OCI-LY1 (cell line): ENCODE measurements at regions not wholly inside any gene's neighbourhood (a gene's known extent, or its start where the extent isn't known, plus 50 kb on each side); places are given as distances from the start of the nearest gene placed in this dataset.

Source experiments
- H2AFZ ChIP-seq: fragments of 200-600 bp; sonication (generic), shearing (Covaris generic); 2 replicates; pipeline ENCODE4 v1.6.0; 2014; ENCODE audit warnings: antibody characterized with exemption, mild to moderate bottlenecking, low read length
- H3F3A ChIP-seq: fragments of 200-600 bp; sonication (generic), shearing (Covaris generic); 2 replicates; pipeline ENCODE4 v1.6.0; 2014; ENCODE audit warnings: mild to moderate bottlenecking, antibody characterized with exemption, low read length, moderate library complexity; ENCODE audit not compliant: insufficient read depth
- H3K27ac ChIP-seq: fragments of 200-600 bp; sonication (generic); 2 replicates; pipeline ENCODE4 v1.5.1; 2014; ENCODE audit warnings: low read length, mixed run types, mild to moderate bottlenecking, low read depth; ENCODE audit not compliant: poor library complexity, severe bottlenecking
- H3K27me3 ChIP-seq: fragments of 200-600 bp; sonication (generic); 2 replicates; pipeline ENCODE4 v1.6.0; 2014; ENCODE audit warnings: antibody characterized with exemption, mild to moderate bottlenecking, low read length, moderate library complexity; ENCODE audit not compliant: insufficient read depth
- H3K36me3 ChIP-seq: fragments of 200-600 bp; sonication (generic); 2 replicates; pipeline ENCODE4 v1.6.1; 2014; ENCODE audit warnings: mild to moderate bottlenecking, antibody characterized with exemption, low read length, moderate library complexity, mixed read lengths; ENCODE audit not compliant: insufficient read depth
- H3K4me1 ChIP-seq: fragments of 200-600 bp; sonication (generic); 2 replicates; pipeline ENCODE4 v1.5.1; 2014; ENCODE audit warnings: mild to moderate bottlenecking, low read length, moderate library complexity; ENCODE audit not compliant: insufficient read depth, severe bottlenecking
- H3K4me2 ChIP-seq: fragments of 200-600 bp; sonication (generic), shearing (Covaris generic); 2 replicates; pipeline ENCODE4 v1.6.1; 2014; ENCODE audit warnings: low read length
- H3K4me3 ChIP-seq: fragments of 200-600 bp; sonication (generic); 2 replicates; pipeline ENCODE4 v1.5.1; 2014; ENCODE audit warnings: low read length, low read depth, mild to moderate bottlenecking, mixed read lengths; ENCODE audit not compliant: poor library complexity, severe bottlenecking
- H3K79me2 ChIP-seq: fragments of 200-600 bp; shearing (Covaris generic); 2 replicates; pipeline ENCODE4 v1.6.1; 2016; ENCODE audit warnings: mixed run types, low read length, mixed read lengths; ENCODE audit not compliant: insufficient read depth
- H3K9ac ChIP-seq: fragments of 200-600 bp; sonication (generic), shearing (Covaris generic); 2 replicates; pipeline ENCODE4 v1.6.1; 2014; ENCODE audit warnings: mild to moderate bottlenecking, low read length, mixed read lengths
- H3K9me2 ChIP-seq: fragments of 200-600 bp; sonication (generic), shearing (Covaris generic); 2 replicates; pipeline ENCODE4 v1.6.1; 2014; ENCODE audit warnings: low read depth, mild to moderate bottlenecking, low read length, mixed read lengths
- H3K9me3 ChIP-seq: fragments of 200-600 bp; shearing (Covaris generic); 2 replicates; pipeline ENCODE4 v1.6.1; 2014; ENCODE audit warnings: low read length, mixed read lengths
- H4K20me1 ChIP-seq: fragments of 200-600 bp; sonication (generic), shearing (Covaris generic); 2 replicates; pipeline ENCODE4 v1.6.0; 2016; ENCODE audit warnings: mild to moderate bottlenecking, low read length; ENCODE audit not compliant: insufficient read depth
- EZH2 ChIP-seq: fragments of 200-600 bp; sonication (generic), shearing (Covaris generic); IDR thresholded peaks from 2 replicates; pipeline ENCODE4 v1.8.0; 2017; ENCODE audit warnings: borderline replicate concordance, mixed run types, mild to moderate bottlenecking, antibody characterized with exemption, low read length, moderate library complexity, mixed read lengths
- TF ChIP-seq, protein P1 (sequence below): fragments of 200-600 bp; sonication (generic), shearing (Covaris generic); IDR thresholded peaks from 2 replicates; pipeline ENCODE4 v1.5.1; 2017; ENCODE audit warnings: mild to moderate bottlenecking, antibody characterized with exemption, low read length, moderate library complexity, mixed read lengths

- Histone ChIP-seq H3K9me2 (no peaks in the 10 kb centered on the region), H3K4me3 (no peak overlapping the region), H3K4me2 (no peak overlapping the region), H4K20me1 (no peaks in the 10 kb centered on the region), H3K4me1 (no peaks in the 10 kb centered on the region), H2AFZ (no peak overlapping the region), H3K27ac (no peak overlapping the region), H3K79me2 (no peaks in the 10 kb centered on the region), H3K9ac (no peak overlapping the region), H3K36me3 (no peaks in the 10 kb centered on the region), H3F3A (no peaks in the 10 kb centered on the region), H3K27me3 (no peaks in the 10 kb centered on the region), H3K9me3 (no peaks in the 10 kb centered on the region)
- TF ChIP-seq EZH2: no peak
- TF ChIP-seq, protein P1, sequence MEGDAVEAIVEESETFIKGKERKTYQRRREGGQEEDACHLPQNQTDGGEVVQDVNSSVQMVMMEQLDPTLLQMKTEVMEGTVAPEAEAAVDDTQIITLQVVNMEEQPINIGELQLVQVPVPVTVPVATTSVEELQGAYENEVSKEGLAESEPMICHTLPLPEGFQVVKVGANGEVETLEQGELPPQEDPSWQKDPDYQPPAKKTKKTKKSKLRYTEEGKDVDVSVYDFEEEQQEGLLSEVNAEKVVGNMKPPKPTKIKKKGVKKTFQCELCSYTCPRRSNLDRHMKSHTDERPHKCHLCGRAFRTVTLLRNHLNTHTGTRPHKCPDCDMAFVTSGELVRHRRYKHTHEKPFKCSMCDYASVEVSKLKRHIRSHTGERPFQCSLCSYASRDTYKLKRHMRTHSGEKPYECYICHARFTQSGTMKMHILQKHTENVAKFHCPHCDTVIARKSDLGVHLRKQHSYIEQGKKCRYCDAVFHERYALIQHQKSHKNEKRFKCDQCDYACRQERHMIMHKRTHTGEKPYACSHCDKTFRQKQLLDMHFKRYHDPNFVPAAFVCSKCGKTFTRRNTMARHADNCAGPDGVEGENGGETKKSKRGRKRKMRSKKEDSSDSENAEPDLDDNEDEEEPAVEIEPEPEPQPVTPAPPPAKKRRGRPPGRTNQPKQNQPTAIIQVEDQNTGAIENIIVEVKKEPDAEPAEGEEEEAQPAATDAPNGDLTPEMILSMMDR: no peak
Measured at GRCh38 chr14:55921511-55921910, 196.7 kb upstream of the PELI2 start.

DNA sequence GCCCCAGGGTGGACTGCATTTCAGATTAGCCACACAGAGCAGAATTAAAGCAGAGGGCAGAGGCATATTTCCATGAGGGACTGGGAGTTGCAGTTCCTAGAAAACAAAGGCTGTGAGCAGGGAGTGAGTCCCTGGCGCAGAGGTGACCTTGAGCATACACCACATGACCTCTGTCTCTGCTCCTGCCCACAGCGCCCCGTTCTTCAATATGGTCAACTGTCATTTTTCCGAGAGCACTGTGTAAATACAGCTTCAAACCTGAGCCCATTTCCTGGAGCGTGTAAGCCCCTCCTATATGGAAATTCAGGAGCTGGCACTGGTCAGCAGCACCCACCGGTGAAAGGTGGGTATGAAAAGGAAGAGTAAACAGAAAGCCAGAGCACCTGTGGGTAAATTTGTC, 192.2 kb upstream of the PELI2 start:
- H3K4me3 ChIP-seq: no peak overlapping the region
- no peaks in the 10 kb centered on the region for H3K27me3 ChIP-seq
- H3K4me2 ChIP-seq: no peak overlapping the region
- H3K36me3 ChIP-seq: no peaks in the 10 kb centered on the region
- H3K4me1 ChIP-seq: no peaks in the 10 kb centered on the region
- H3K79me2 ChIP-seq: no peaks in the 10 kb centered on the region
- H3K9ac ChIP-seq: no peak overlapping the region
- H4K20me1 ChIP-seq: no peaks in the 10 kb centered on the region
- H3K27ac ChIP-seq: no peak overlapping the region
- TF ChIP-seq EZH2: no peak
- TF ChIP-seq, protein P1: no peak
- H2AFZ ChIP-seq: no peak overlapping the region
- no peaks in the 10 kb centered on the region for H3F3A ChIP-seq
- no peaks in the 10 kb centered on the region for H3K9me3 ChIP-seq
- no peaks in the 10 kb centered on the region for H3K9me2 ChIP-seq

DNA sequence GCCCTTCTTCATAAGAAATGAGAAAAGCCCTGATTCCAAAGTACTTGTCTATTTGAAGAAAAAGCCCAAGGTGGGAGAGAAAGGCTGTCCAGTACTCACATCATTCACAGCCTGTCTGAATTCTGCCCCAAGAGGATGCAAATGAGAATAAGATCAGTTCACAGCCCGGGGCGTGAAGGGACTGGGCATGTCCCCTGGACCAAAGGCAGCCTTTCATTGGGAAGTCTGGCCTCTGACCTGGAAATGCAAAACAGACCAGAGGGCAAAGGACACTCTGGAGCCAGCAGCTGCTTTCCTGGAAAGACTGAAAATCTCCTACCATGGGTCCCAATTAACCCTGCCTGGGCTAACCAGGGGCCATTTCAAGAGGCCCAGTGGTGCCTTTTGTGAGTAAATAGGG, 191.2 kb upstream of the PELI2 start:
- no peak overlapping the region for H2AFZ ChIP-seq
- H4K20me1 ChIP-seq: no peaks in the 10 kb centered on the region
- H3K9ac ChIP-seq: no peak overlapping the region
- H3K79me2 ChIP-seq: no peaks in the 10 kb centered on the region
- H3K4me3 ChIP-seq: no peak overlapping the region
- no peaks in the 10 kb centered on the region for H3K27me3 ChIP-seq
- H3K27ac ChIP-seq: no peak overlapping the region
- TF ChIP-seq EZH2: no peak
- TF ChIP-seq, protein P1: no peak
- H3K9me3 ChIP-seq: no peaks in the 10 kb centered on the region
- H3K36me3 ChIP-seq: no peaks in the 10 kb centered on the region
- no peaks in the 10 kb centered on the region for H3K9me2 ChIP-seq
- H3K4me1 ChIP-seq: no peaks in the 10 kb centered on the region
- H3F3A ChIP-seq: no peaks in the 10 kb centered on the region
- H3K4me2 ChIP-seq: no peak overlapping the region
